SKM-1 (cell line): ENCODE measurements at regions not wholly inside any gene's neighbourhood (a gene's known extent, or its start where the extent isn't known, plus 50 kb on each side); places are given as distances from the start of the nearest gene placed in this dataset.

Experiments used
- DNase-seq: peaks from one replicate; lab custom pipeline; 2025; ENCODE audit not compliant: unreplicated experiment; lab: John Stamatoyannopoulos, UW

DNA sequence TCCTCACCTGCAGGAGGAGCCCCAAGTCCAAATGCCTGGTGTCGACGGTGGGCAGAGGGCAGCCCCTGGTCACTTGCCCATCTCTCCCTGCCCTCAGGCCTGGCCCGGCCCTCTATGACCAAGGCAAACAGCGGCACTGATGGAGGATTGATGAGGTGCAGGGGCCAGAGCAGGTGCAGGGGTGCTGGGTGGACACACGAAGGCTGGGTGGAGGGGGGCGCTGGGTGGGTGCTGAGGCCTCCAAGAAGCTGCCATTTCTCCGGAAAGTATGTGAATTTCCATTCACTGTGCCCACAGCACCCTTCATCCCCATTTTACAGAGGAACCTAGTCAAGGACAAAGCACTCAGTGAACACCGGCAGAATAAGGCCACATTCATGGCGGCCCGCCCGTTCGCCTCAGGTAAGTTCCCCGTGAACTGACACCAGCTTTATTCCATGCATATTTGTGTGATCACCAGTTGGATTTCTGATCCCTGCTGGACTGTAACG lies 143.8 kb upstream of the PPP1R26 start:
- DNase-seq, result no peak

- DNase-seq, result no peak
These were observed 142.7 kb upstream of the PPP1R26 start for GRCh38 chr9:135336722-135337527.

GRCh38 chr9:135338546-135338945 lies 141.0 kb upstream of the PPP1R26 start:
- DNase-seq, result no peak

- no peak for DNase-seq
These were observed 140.1 kb upstream of the PPP1R26 start for GRCh38 chr9:135339378-135339973.

DNA sequence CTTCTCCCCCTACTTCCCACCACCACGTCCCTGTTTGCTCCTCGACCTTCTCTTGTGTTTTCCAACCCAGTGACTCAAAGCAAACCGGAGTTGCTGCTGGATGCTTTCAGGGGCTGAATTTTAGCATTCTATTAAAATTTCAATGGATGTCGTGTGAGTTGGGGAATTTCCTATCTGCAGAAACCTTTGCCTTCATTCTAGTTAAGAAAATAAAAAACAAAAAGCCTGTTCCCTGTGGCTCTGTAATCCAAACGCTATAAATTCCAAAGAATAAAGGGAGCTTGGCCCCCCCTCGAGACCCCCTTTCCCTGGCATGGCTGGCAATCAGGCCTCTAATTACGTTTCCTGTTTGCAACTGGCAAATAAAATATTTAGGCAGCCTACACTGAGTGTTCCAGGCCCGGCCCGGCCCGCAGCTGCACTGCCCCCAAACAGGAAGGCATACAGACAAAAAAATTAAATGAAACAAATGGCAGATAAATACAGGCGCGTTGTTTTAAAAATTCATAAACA lies 139.4 kb upstream of the PPP1R26 start:
- DNase-seq, result no peak

DNA sequence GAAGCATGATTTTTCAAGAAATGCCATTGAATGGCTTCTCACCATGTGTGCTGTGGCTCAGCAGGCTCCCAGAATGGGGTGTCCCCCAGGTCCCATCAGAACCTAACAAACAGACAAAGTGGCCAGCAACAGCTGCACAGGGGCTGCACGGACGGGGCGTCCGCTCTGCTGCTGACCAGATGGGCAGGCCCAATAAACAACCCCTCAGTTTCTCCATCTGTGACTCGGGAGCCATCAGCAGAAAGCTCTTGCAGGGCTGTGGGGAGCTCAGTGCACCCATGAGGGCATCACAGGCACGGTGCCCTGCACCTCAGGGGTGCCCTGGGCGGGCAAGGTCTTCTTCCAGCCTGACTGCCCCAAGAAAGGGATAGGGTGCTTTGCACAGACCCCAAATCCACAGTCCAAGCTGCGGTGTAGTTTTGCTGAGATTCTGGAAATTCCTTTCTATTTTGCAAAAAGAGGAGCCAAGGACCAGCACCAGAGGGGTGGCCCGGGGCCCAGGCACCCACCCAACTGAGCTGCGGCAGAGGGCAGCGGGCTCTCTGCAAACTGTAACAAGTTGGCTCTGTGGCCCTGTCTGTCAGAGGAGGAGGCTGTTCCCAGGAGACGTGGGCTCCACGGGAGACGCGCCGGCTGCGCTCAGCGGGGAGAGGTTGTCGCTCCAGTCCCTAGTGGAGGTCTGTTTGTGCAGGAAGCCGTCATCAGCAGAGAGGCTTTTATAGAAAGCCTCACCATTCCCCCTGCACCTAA lies 138.7 kb upstream of the PPP1R26 start:
- no peak for DNase-seq

DNA sequence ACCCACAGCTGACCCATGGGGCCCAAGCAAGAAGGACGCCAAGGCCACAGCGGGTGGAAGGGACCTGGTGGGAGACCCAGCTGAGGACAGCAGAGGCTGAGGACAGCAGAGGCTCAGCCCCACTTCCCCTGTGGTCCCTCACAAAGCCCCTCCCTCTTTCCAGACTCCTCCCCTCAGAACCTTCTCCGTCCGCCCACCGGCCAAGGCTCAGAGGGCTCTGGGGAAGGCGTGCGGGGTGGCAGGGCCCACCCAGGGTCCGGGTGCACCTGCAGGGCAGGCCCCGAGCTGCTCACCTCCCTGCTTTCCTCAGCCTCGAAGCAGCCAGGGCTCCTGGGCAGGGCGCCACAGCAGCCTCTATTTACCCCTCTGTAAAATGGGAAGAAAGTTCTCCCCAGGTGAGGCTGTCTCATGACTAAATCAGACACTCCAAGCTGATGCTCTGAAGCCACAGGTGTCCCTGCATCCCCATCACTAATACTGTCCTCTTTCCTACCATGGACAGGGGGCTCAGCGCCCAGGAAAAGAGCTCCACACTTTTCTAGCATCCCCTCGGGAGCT lies 137.9 kb upstream of the PPP1R26 start:
- no peak for DNase-seq

DNA sequence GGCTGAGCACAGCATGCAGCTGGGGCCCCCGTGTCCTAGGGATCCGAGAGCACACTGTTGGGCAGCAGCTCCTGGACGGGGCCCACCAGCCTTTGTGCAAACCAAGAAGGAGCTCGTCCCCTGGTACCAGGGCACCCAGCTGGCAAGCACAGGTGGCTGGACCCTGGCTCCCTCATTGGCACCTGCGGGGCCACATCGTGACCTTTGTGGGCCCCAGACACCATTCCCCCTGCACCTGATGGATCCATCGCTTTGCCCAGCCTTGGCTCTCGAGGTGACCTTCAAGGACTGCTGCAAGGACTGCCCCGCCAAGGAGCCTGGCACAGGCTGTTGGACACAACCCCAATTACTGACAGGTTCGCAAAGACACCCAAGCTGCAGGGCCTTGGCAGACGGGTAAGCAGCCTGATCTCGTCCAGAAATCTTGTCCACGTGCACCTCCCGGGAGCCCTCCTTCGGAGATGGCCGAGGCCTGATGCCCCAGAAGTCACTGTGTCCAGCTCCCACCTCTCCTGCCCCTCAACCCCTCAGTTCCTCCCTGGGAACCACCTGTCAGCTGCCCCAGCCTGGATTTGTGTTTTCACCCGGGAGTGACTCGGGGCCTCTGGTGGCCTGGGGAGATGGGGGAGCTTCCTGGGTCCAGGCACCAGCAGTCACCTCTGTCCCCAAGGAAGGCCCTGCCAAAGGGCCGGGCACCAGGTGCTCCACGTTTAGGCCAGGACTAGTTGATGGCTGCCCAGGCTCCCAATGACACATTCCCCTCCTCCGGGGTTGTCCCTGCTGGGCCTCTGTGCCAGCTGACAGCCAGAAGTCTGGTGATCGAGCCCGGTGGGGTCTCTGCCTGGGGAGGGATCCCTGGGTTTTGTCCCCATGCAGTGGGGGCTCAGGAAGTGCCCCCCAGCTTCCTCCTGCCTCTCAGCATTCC lies 137.1 kb upstream of the PPP1R26 start:
- DNase-seq, result no peak

- no peak for DNase-seq
These were observed 136.4 kb upstream of the PPP1R26 start for GRCh38 chr9:135343136-135343535.

GRCh38 chr9:135343837-135344522 lies 135.6 kb upstream of the PPP1R26 start:
- no peak for DNase-seq

GRCh38 chr9:135344523-135344901 lies 135.1 kb upstream of the PPP1R26 start:
- no peak for DNase-seq

DNA sequence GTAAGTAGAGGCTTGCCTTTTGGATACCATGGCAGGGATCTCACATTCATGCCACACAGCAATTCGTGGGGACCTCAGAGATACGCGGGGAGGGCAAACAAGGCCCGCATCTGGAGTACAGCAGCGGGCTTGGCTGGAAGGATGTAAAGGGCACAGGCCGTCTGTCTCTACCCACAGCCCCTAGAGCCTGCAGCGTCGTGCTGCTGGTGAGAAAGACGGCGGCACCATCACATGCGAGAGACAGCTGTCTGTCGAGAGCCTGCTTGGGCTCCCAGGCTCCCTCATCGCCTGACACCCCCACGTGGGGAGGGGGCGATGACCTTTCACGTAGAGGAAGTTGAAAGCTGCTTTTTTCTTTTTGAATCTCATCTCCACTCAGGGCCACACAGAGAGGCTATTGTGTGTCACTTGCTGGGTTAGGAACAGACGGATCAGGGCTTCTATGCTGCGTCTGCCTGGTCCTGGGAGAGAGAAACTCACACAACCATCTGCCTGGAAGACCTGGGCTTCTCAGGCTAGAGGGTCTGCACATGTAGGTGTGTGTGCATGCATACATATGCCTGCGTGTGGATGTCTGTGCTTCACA lies 134.6 kb upstream of the PPP1R26 start:
- DNase-seq, result no peak

DNA sequence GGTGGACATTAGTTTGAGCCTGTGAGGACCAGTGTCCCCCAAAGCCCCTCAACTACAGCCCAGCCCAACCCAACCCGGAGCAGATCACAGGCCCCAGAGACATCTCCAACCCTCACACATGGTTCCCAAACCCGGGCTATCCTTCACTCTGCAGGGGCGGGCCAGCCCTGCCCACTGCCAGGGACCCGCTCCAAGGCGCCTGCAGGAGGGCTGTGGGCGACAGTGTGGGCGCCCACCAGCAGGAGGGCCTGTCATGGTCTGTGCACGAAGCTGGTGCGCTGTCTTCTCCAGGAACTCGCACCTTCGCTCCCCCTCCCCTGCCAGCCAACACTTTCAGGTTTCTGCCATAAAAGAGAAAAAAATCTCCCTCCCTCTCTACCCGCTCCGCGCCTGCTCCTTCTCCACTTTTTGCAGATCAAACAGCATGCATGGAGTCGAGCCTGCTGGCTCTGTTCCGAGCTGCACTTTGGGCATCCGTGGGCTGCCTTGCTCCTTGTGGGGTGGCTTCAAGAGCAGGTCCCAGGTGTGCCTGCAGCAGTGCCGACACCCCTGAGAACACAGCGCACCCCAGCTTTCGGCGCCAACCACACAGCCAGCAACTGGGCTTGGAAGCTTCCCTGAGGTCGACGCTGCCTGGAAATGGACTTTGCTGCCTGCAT lies 133.7 kb upstream of the PPP1R26 start:
- no peak for DNase-seq

GRCh38 chr9:135346438-135347050 lies 133.0 kb upstream of the PPP1R26 start:
- DNase-seq, result no peak

- no peak for DNase-seq
These were observed 132.1 kb upstream of the PPP1R26 start for GRCh38 chr9:135347461-135347860.

GRCh38 chr9:135348076-135348787 lies 131.3 kb upstream of the PPP1R26 start:
- DNase-seq, result no peak

GRCh38 chr9:135348788-135349150 lies 130.8 kb upstream of the PPP1R26 start:
- no peak for DNase-seq
